Right lung (tissue), 2 donors: ENCODE measurements at regions not wholly inside any gene's neighbourhood (a gene's known extent, or its start where the extent isn't known, plus 50 kb on each side); places are given as distances from the start of the nearest gene placed in this dataset.
A peak's percentile ranks its signal among the peaks of the same experiment; 100 is the strongest.
"Not testable (repeated sequence)": the region's sequence is repeated elsewhere in the genome, so short reads cannot be mapped to it uniquely, and the experiment has no call there.

Experiments used
- DNase-seq, 2 donors: peaks; one replicate each; pipeline ENCODE4 v3.0.0-alpha.2; 2013

- DNase-seq, result no peak
These were observed 512.1 kb upstream of the CNTN3 start for GRCh38 chr3:75126556-75126955.

GRCh38 chr3:75129101-75129500, 514.6 kb upstream of the CNTN3 start:
- no peak for DNase-seq

GRCh38 chr3:75136100-75136897, 521.8 kb upstream of the CNTN3 start:
- no peak for DNase-seq

- DNase-seq, result no peak
These were observed 523.9 kb upstream of the CNTN3 start for GRCh38 chr3:75138345-75138744.

GRCh38 chr3:75140904-75141615, 523.1 kb upstream of the FRG2C start:
- DNase-seq, result no peak

- DNase-seq, result no peak
These were observed 519.7 kb upstream of the FRG2C start for GRCh38 chr3:75144406-75144805.

GRCh38 chr3:75171630-75172230, 492.4 kb upstream of the FRG2C start:
- peak in 1 of 2 donors; percentile 12 for DNase-seq

- no peak for DNase-seq
These were observed 487.2 kb upstream of the FRG2C start for GRCh38 chr3:75176937-75177336.

- no peak for DNase-seq
These were observed 483.7 kb upstream of the FRG2C start for GRCh38 chr3:75180235-75180944.

GRCh38 chr3:75180945-75181298, 483.2 kb upstream of the FRG2C start:
- no peak for DNase-seq

- DNase-seq, result no peak
These were observed 475.2 kb upstream of the FRG2C start for GRCh38 chr3:75188962-75189361.

- peak in 1 of 2 donors; percentile 12 for DNase-seq
These were observed 471.9 kb upstream of the FRG2C start for GRCh38 chr3:75192146-75192616.

- no peak for DNase-seq
These were observed 470.3 kb upstream of the FRG2C start for GRCh38 chr3:75193797-75194196.

GRCh38 chr3:75214332-75214731, 449.8 kb upstream of the FRG2C start:
- DNase-seq, result not testable (repeated sequence)

- DNase-seq, result no peak
These were observed 445.6 kb upstream of the FRG2C start for GRCh38 chr3:75218577-75218976.

- no peak for DNase-seq
These were observed 443.2 kb upstream of the FRG2C start for GRCh38 chr3:75220932-75221331.

GRCh38 chr3:75224412-75224811, 439.7 kb upstream of the FRG2C start:
- DNase-seq, result no peak

GRCh38 chr3:75232216-75232615, 431.9 kb upstream of the FRG2C start:
- no peak for DNase-seq

- no peak for DNase-seq
These were observed 428.5 kb upstream of the FRG2C start for GRCh38 chr3:75235631-75236030.

- no peak for DNase-seq
These were observed 427.1 kb upstream of the FRG2C start for GRCh38 chr3:75237053-75237452.

- DNase-seq, result no peak
These were observed 426.7 kb upstream of the FRG2C start for GRCh38 chr3:75237477-75237876.
